ENCODE measurements at regions not wholly inside any gene's neighbourhood (a gene's known extent, or its start where the extent isn't known, plus 50 kb on each side); places are given as distances from the start of the nearest gene placed in this dataset.
"Not testable (repeated sequence)": the region's sequence is repeated elsewhere in the genome, so short reads cannot be mapped to it uniquely, and the experiment has no call there.

- TF ChIP-seq CTCF (conservative IDR thresholded peaks at IDR 0.05) = peak; percentile 88
- H3K27ac ChIP-seq = no peak overlapping the region
These were observed 405.4 kb upstream of the ACTBL2 start for GRCh38 chr5:57887851-57888621.

GRCh38 chr5:57884346-57885102, 401.9 kb upstream of the ACTBL2 start:
- no peak overlapping the region for H3K27ac ChIP-seq
- TF ChIP-seq CTCF (conservative IDR thresholded peaks at IDR 0.05) = no peak

GRCh38 chr5:57880216-57880615, 397.6 kb upstream of the ACTBL2 start:
- TF ChIP-seq CTCF (conservative IDR thresholded peaks at IDR 0.05) = no peak
- H3K27ac ChIP-seq = no peak overlapping the region

- TF ChIP-seq CTCF (conservative IDR thresholded peaks at IDR 0.05) = no peak
- no peak overlapping the region for H3K27ac ChIP-seq
These were observed 395.7 kb upstream of the ACTBL2 start for GRCh38 chr5:57878301-57878722.

GRCh38 chr5:57871496-57871895, 388.9 kb upstream of the ACTBL2 start:
- no peak for TF ChIP-seq CTCF (conservative IDR thresholded peaks at IDR 0.05)
- no peak overlapping the region for H3K27ac ChIP-seq

GRCh38 chr5:57870267-57870666, 387.7 kb upstream of the ACTBL2 start:
- H3K27ac ChIP-seq = not testable (repeated sequence)

- TF ChIP-seq CTCF (conservative IDR thresholded peaks at IDR 0.05) = no peak
- peak overlapping the region; percentile 59; the same call in 1 of the 2 replicates for H3K27ac ChIP-seq
These were observed 381.1 kb upstream of the ACTBL2 start for GRCh38 chr5:57863661-57864060.

GRCh38 chr5:57862942-57863341, 380.3 kb upstream of the ACTBL2 start:
- TF ChIP-seq CTCF (conservative IDR thresholded peaks at IDR 0.05) = no peak
- peak overlapping the region; percentile 59 for H3K27ac ChIP-seq
